HCT116 (cell line): ENCODE measurements at regions not wholly inside any gene's neighbourhood (a gene's known extent, or its start where the extent isn't known, plus 50 kb on each side); places are given as distances from the start of the nearest gene placed in this dataset.
"Not testable (repeated sequence)": the region's sequence is repeated elsewhere in the genome, so short reads cannot be mapped to it uniquely, and the experiment has no call there.

Experiments
- ATAC-seq: fragments of 200-7000 bp; cut with Tn5 transposase; 2 replicates; pipeline ENCODE4 v1.9.1; 2020; ENCODE audit warnings: mild to moderate bottlenecking, moderate library complexity
- BruUV-seq: library from RNA; stranded (reverse); fragments of 400-500 nt; replicated peaks from 2 replicates; lab custom pipeline; 2021; lab: Mats Ljungman, UMichigan
- CTCF ChIA-PET: fragments of 300-600 bp; sonication (Branson Sonifier 250); formaldehyde crosslinking; loops from one replicate; lab custom pipeline; 2021; ENCODE audit warnings: antibody characterized with exemption; lab: Charles Lee
- POLR2A ChIA-PET: fragments of 300-600, 350-600 bp; sonication (Branson Sonifier 250); formaldehyde crosslinking; loops from one replicate; lab custom pipeline; 2021; ENCODE audit warnings: antibody characterized with exemption; lab: Charles Lee
- RAD21 ChIA-PET, 2 experiments: fragments of 300-600 bp; sonication (Branson Sonifier 250); formaldehyde crosslinking; loops; one replicate each; lab custom pipeline; 2023; ENCODE audit warnings: low total read pairs in 2 of 2; ENCODE audit not compliant: uncharacterized antibody in 2 of 2, unreplicated experiment in 2 of 2, low non-redundant PET in 1 of 2; lab: Charles Lee
- DNase-seq: peaks from one replicate; pipeline ENCODE4 v3.0.0-alpha.2; 2010; ENCODE audit warnings: low read depth, low spot score
- H2AFZ ChIP-seq: fragments of 200-600 bp; shearing (Covaris generic), sonication (generic); 2 replicates; pipeline ENCODE4 v1.6.1; 2017; ENCODE audit warnings: low read depth, mixed run types, mixed read lengths, antibody characterized with exemption, low read length; ENCODE audit not compliant: poor library complexity, severe bottlenecking
- H3K27ac ChIP-seq: 2 replicates; pipeline ENCODE4 v1.5.1; 2012; ENCODE audit warnings: low read depth, low read length
- H3K27me3 ChIP-seq: fragments of 200-600 bp; sonication (generic); 2 replicates; pipeline ENCODE4 v1.6.1; 2016; ENCODE audit warnings: mixed run types, low read length, mixed read lengths; ENCODE audit not compliant: insufficient read depth
- H3K36me3 ChIP-seq, 2 experiments: fragments of 200-500 bp in 1 of 2; fragments of 200-600 bp in 1 of 2; sonication (Bioruptor generic) in 1 of 2; sonication (generic) in 1 of 2; 2 replicates each; pipeline versions ENCODE4 v1.5.1 to v1.6.1; 2014 to 2016; ENCODE audit warnings: low read length in 2 of 2, inconsistent platforms in 1 of 2, mixed read lengths in 1 of 2, mixed run types in 1 of 2; ENCODE audit not compliant: insufficient read depth in 2 of 2, control insufficient read depth in 1 of 2
- H3K4me1 ChIP-seq, 2 experiments: fragments of 200-600 bp in 1 of 2; sonication (generic) in 1 of 2; 2 replicates each; pipeline versions ENCODE4 v1.5.1 to v1.6.1; 2012 to 2017; ENCODE audit warnings: low read length in 2 of 2, inconsistent platforms in 1 of 2, mild to moderate bottlenecking in 1 of 2, mixed read lengths in 1 of 2, mixed run types in 1 of 2, moderate library complexity in 1 of 2; ENCODE audit not compliant: insufficient read depth in 2 of 2, control insufficient read depth in 1 of 2
- H3K4me2 ChIP-seq: fragments of 200-600 bp; sonication (generic); 2 replicates; pipeline ENCODE4 v1.6.1; 2017; ENCODE audit warnings: mixed run types, low read length, mixed read lengths
- H3K4me3 ChIP-seq, 2 experiments: fragments of 200-600 bp in 1 of 2; sonication (generic) in 1 of 2; replicated peaks in 1 of 2; 2 replicates each; pipeline ENCODE4 v1.5.1; 2011 to 2016; ENCODE audit warnings: low read length in 2 of 2, control low read depth in 1 of 2, low read depth in 1 of 2, mild to moderate bottlenecking in 1 of 2, mixed read lengths in 1 of 2, mixed run types in 1 of 2
- H3K79me2 ChIP-seq: fragments of 200-600 bp; sonication (generic); 2 replicates; pipeline ENCODE4 v1.6.1; 2017; ENCODE audit warnings: mild to moderate bottlenecking, mixed run types, low read length, moderate library complexity, mixed read lengths; ENCODE audit not compliant: insufficient read depth
- H3K9ac ChIP-seq: fragments of 200-600 bp; sonication (generic); 2 replicates; pipeline ENCODE4 v1.6.1; 2016; ENCODE audit warnings: low read length, mixed read lengths
- H3K9me2 ChIP-seq: fragments of 200-600 bp; sonication (generic), shearing (Covaris generic); 2 replicates; pipeline ENCODE4 v1.6.1; 2017; ENCODE audit warnings: mixed run types, mild to moderate bottlenecking, moderate library complexity; ENCODE audit not compliant: insufficient read depth
- H3K9me3 ChIP-seq, 2 experiments: fragments of 200-500 bp in 1 of 2; fragments of 200-600 bp in 1 of 2; sonication (Bioruptor generic) in 1 of 2; sonication (generic) in 1 of 2; 2 replicates each; pipeline ENCODE4 v1.6.1; 2014 to 2017; ENCODE audit warnings: low read length in 2 of 2, mixed read lengths in 2 of 2, inconsistent platforms in 1 of 2, low read depth in 1 of 2, mild to moderate bottlenecking in 1 of 2, mixed run types in 1 of 2, moderate library complexity in 1 of 2; ENCODE audit not compliant: control insufficient read depth in 1 of 2, insufficient read depth in 1 of 2
- H4K20me1 ChIP-seq: fragments of 200-600 bp; sonication (generic), shearing (Covaris generic); 2 replicates; pipeline ENCODE4 v1.6.1; 2017; ENCODE audit warnings: mixed run types, mild to moderate bottlenecking, moderate library complexity; ENCODE audit not compliant: insufficient read depth
- intact Hi-C: fragments of 100-400 bp; cut with micrococcal nuclease; formaldehyde crosslinking; loops from 2 replicates; pipeline ENCODE4 v1.10.0; 2022

DNA sequence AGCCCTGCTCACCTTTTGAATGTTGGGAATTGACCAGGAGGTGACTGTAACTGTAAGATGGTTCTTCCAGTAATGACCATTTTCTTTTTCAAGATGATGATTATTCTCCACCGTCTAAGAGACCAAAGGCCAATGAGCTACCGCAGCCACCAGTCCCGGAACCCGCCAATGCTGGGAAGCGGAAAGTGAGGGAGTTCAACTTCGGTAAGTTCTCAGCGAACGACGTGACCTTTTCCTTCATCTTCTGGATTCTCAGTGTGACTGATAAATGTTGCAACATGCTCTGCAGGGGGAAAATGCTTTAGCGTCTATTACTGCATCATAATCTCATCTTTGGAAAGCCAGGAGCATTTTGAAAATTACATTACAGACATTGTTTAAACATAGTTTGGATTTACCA is 89.5 kb upstream of the SPDYE9 start:
- POLR2A ChIA-PET, H3K4me3 ChIP-seq, ATAC-seq, H3K27ac ChIP-seq, CTCF ChIA-PET, H3K4me2 ChIP-seq, H3K79me2 ChIP-seq, H4K20me1 ChIP-seq, H3K9me3 ChIP-seq, H3K36me3 ChIP-seq, BruUV-seq, H3K4me1 ChIP-seq, H3K27me3 ChIP-seq, RAD21 ChIA-PET, DNase-seq, H3K9ac ChIP-seq, H2AFZ ChIP-seq, H3K9me2 ChIP-seq, intact Hi-C loops: not testable (repeated sequence)

DNA sequence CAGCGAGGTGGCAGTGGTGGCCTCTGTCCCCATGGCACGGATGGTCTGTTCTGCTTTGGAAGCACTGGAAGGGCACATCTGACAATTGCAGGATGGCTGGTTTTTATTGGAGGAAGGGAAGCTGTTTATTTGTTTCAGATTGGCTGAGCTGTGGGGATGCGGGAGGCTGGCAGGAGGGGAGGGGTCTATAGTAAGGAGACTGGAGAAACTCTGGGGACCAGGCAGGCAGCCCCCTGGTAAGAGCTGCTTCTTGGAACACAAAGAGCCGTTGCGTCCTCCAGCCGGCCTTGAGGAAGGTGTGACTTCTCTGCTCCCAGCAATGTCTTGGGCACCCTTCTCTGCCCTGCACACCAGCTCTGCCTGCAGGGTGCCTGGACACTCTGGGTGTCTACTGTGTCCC is 85.1 kb upstream of the SPDYE9 start:
- H3K79me2 ChIP-seq, H2AFZ ChIP-seq, H3K9me3 ChIP-seq, H3K4me2 ChIP-seq, H3K27me3 ChIP-seq, H3K4me1 ChIP-seq, intact Hi-C loops, H3K36me3 ChIP-seq, H3K27ac ChIP-seq, CTCF ChIA-PET, RAD21 ChIA-PET, H3K9me2 ChIP-seq, H4K20me1 ChIP-seq, H3K9ac ChIP-seq, POLR2A ChIA-PET, DNase-seq, BruUV-seq, ATAC-seq, H3K4me3 ChIP-seq: not testable (repeated sequence)

GRCh38 chr7:73170415-73170814 is 84.6 kb upstream of the SPDYE9 start:
- H2AFZ ChIP-seq, POLR2A ChIA-PET, H3K9ac ChIP-seq, H3K27ac ChIP-seq, H3K9me3 ChIP-seq, H3K27me3 ChIP-seq, H3K9me2 ChIP-seq, H4K20me1 ChIP-seq, RAD21 ChIA-PET, intact Hi-C loops, ATAC-seq, CTCF ChIA-PET, DNase-seq, H3K4me2 ChIP-seq, H3K4me3 ChIP-seq, H3K4me1 ChIP-seq, BruUV-seq, H3K36me3 ChIP-seq, H3K79me2 ChIP-seq: not testable (repeated sequence)

GRCh38 chr7:73166152-73166551 is 80.3 kb upstream of the SPDYE9 start:
- H4K20me1 ChIP-seq, H3K79me2 ChIP-seq, DNase-seq, H2AFZ ChIP-seq, H3K4me2 ChIP-seq, RAD21 ChIA-PET, POLR2A ChIA-PET, H3K27ac ChIP-seq, H3K9me3 ChIP-seq, CTCF ChIA-PET, H3K36me3 ChIP-seq, ATAC-seq, H3K4me3 ChIP-seq, intact Hi-C loops, H3K9ac ChIP-seq, H3K9me2 ChIP-seq, H3K4me1 ChIP-seq, H3K27me3 ChIP-seq, BruUV-seq: not testable (repeated sequence)

GRCh38 chr7:73162680-73163079 is 76.8 kb upstream of the SPDYE9 start:
- POLR2A ChIA-PET, H3K4me3 ChIP-seq, H3K79me2 ChIP-seq, H2AFZ ChIP-seq, RAD21 ChIA-PET, CTCF ChIA-PET, ATAC-seq, H4K20me1 ChIP-seq, H3K4me2 ChIP-seq, H3K36me3 ChIP-seq, H3K4me1 ChIP-seq, H3K9me2 ChIP-seq, DNase-seq, intact Hi-C loops, H3K27me3 ChIP-seq, H3K9me3 ChIP-seq, BruUV-seq, H3K9ac ChIP-seq, H3K27ac ChIP-seq: not testable (repeated sequence)
